Caco-2 (cell line): ENCODE measurements at regions not wholly inside any gene's neighbourhood (a gene's known extent, or its start where the extent isn't known, plus 50 kb on each side); places are given as distances from the start of the nearest gene placed in this dataset.
A peak's percentile ranks its signal among the peaks of the same experiment; 100 is the strongest.

ENCODE experiments used
- BruUV-seq: library from RNA; stranded (reverse); fragments of 400-500 nt; replicated peaks from 2 replicates; lab custom pipeline; 2021; lab: Mats Ljungman, UMichigan
- CTCF ChIA-PET: fragments of 300-600 bp; sonication (Branson Sonifier 250); formaldehyde crosslinking; loops from one replicate; lab custom pipeline; 2022; ENCODE audit warnings: antibody characterized with exemption; lab: Charles Lee
- POLR2A ChIA-PET: fragments of 300-600 bp; sonication (Branson Sonifier 250); formaldehyde crosslinking; loops from one replicate; lab custom pipeline; 2022; ENCODE audit warnings: antibody characterized with exemption; lab: Charles Lee
- DNase-seq, 2 experiments: peaks; one replicate each; pipeline versions ENCODE4 v3.0.0 to v3.0.0-alpha.2; 2020 to 2022
- H3K27me3 ChIP-seq: replicated peaks from 2 replicates; pipeline ENCODE4 v1.6.0; 2011; ENCODE audit warnings: low read length; ENCODE audit not compliant: control insufficient read depth, insufficient read depth
- H3K36me3 ChIP-seq: 2 replicates; pipeline ENCODE4 v1.5.1; 2011; ENCODE audit warnings: low read length; ENCODE audit not compliant: control insufficient read depth, insufficient read depth
- H3K4me1 ChIP-seq: fragments of 250-450 bp; sonication (Bioruptor Pico); 2 replicates; pipeline ENCODE4 v1.5.1; 2020; ENCODE audit warnings: mild to moderate bottlenecking
- H3K4me3 ChIP-seq: 2 replicates; pipeline ENCODE4 v1.5.1; 2011; ENCODE audit warnings: low read depth, mild to moderate bottlenecking, control low read depth, low read length
- H3K9me3 ChIP-seq: fragments of 250-450 bp; sonication (Bioruptor Pico); 2 replicates; pipeline ENCODE4 v1.5.1; 2020; ENCODE audit warnings: mild to moderate bottlenecking, moderate library complexity
- H3K27ac Mint-ChIP-seq: one replicate; pipeline ENCODE4 v1.8.0; 2022; ENCODE audit warnings: mixed read lengths; ENCODE audit not compliant: unreplicated experiment
- H3K27me3 Mint-ChIP-seq: one replicate; pipeline ENCODE4 v1.8.0; 2022; ENCODE audit warnings: mixed read lengths; ENCODE audit not compliant: insufficient read depth, unreplicated experiment
- H3K36me3 Mint-ChIP-seq: one replicate; pipeline ENCODE4 v1.8.0; 2022; ENCODE audit warnings: mild to moderate bottlenecking, mixed read lengths; ENCODE audit not compliant: insufficient read depth, unreplicated experiment
- H3K4me1 Mint-ChIP-seq: one replicate; pipeline ENCODE4 v1.8.0; 2022; ENCODE audit warnings: low read depth, mixed read lengths; ENCODE audit not compliant: unreplicated experiment
- H3K4me3 Mint-ChIP-seq: one replicate; pipeline ENCODE4 v1.8.0; 2022; ENCODE audit warnings: mild to moderate bottlenecking, moderate library complexity, mixed read lengths; ENCODE audit not compliant: unreplicated experiment
- H3K9me3 Mint-ChIP-seq: one replicate; pipeline ENCODE4 v1.8.0; 2022; ENCODE audit warnings: mixed read lengths; ENCODE audit not compliant: unreplicated experiment
- intact Hi-C: fragments of 100-400 bp; cut with micrococcal nuclease; formaldehyde crosslinking; loops from one replicate; pipeline ENCODE4 v1.10.0; 2022; ENCODE audit not compliant: unreplicated experiment
- TF ChIP-seq, protein P1 (sequence below), 2 experiments: fragments of 200-600 bp in 1 of 2; IDR thresholded peaks; 1 replicate in 1 of 2; 2 replicates in 1 of 2; pipeline versions ENCODE4 v1.5.1 to v1.8.0; 2011 to 2022; ENCODE audit warnings: antibody characterized with exemption in 1 of 2, control low read depth in 1 of 2, inconsistent platforms in 1 of 2, low read depth in 1 of 2, low read length in 1 of 2, mild to moderate bottlenecking in 1 of 2, moderate library complexity in 1 of 2; ENCODE audit not compliant: insufficient read depth in 1 of 2, severe bottlenecking in 1 of 2, unreplicated experiment in 1 of 2

DNA sequence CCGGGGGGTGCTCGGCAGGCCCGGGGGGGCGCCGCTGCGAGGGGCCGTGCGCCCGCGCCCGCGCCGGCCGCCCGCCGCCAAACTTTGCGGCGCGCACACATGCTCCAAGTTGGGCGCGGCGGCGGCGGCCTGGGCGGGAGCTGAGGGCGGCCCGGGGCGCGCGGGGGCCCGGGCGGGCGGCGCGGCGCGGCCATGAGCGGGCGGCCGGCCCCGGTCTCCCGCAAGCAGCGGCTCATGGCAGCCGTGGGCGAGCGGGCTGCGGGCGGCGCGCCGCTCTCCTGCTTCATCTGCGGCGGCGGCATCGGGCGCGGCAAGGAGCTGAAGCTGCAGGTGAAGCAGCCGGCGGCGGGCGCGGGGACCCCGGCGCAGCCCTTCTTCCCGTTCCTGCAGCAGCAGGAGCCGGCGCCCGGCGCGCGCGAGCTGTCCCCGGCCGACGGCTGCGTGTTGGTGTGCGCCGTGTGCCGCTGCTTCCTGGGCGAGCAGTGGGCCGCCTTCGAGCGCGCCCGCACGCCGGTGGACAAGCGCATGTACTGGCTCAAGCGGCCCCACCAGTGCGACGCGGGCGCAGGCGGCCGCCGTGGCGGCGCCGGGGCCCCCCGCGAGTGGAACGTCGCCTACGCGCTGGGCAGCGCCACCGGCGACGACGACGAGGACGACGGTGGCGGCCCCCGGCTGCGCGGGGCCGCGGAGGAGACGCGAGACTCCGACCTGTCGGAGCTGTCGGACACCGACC is 57.2 kb upstream of the CIBAR2 start:
- Histone ChIP-seq H3K4me1 (peaks cover 58% of the 10 kb centered on the region), H3K4me3 (peak overlapping the region; percentile 52), H3K27me3 (no peaks in the 10 kb centered on the region), H3K9me3 (no peaks in the 10 kb centered on the region), H3K36me3 (no peaks in the 10 kb centered on the region)
- no TSS peak for BruUV-seq
- H3K27ac Mint-ChIP-seq, result no peak overlapping the region
- H3K9me3 Mint-ChIP-seq, result no peaks in the 10 kb centered on the region
- ChIA-PET CTCF (interaction anchor here (1.0 kb wide), 1 partner anchor 11 kb away, joined by 3 read pairs; no protein-coding TSS in a partner anchor), POLR2A (no interaction called here)
- peak in 1 of 2 experiments; percentile 47 for DNase-seq
- H3K27me3 Mint-ChIP-seq, result no peaks in the 10 kb centered on the region
- H3K4me3 Mint-ChIP-seq, result peak overlapping the region; percentile 51
- H3K36me3 Mint-ChIP-seq, result peaks cover 6% of the 10 kb centered on the region
- TF ChIP-seq, protein P1, sequence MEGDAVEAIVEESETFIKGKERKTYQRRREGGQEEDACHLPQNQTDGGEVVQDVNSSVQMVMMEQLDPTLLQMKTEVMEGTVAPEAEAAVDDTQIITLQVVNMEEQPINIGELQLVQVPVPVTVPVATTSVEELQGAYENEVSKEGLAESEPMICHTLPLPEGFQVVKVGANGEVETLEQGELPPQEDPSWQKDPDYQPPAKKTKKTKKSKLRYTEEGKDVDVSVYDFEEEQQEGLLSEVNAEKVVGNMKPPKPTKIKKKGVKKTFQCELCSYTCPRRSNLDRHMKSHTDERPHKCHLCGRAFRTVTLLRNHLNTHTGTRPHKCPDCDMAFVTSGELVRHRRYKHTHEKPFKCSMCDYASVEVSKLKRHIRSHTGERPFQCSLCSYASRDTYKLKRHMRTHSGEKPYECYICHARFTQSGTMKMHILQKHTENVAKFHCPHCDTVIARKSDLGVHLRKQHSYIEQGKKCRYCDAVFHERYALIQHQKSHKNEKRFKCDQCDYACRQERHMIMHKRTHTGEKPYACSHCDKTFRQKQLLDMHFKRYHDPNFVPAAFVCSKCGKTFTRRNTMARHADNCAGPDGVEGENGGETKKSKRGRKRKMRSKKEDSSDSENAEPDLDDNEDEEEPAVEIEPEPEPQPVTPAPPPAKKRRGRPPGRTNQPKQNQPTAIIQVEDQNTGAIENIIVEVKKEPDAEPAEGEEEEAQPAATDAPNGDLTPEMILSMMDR (IDR thresholded peaks at IDR 0.05; ENCODE audit: insufficient read depth in 1 of 2, low read depth in 1 of 2, low read length in 1 of 2, severe bottlenecking in 1 of 2, unreplicated experiment in 1 of 2), result no peak
- intact Hi-C loops, result no loop called here
- peaks cover 41% of the 10 kb centered on the region for H3K4me1 Mint-ChIP-seq

DNA sequence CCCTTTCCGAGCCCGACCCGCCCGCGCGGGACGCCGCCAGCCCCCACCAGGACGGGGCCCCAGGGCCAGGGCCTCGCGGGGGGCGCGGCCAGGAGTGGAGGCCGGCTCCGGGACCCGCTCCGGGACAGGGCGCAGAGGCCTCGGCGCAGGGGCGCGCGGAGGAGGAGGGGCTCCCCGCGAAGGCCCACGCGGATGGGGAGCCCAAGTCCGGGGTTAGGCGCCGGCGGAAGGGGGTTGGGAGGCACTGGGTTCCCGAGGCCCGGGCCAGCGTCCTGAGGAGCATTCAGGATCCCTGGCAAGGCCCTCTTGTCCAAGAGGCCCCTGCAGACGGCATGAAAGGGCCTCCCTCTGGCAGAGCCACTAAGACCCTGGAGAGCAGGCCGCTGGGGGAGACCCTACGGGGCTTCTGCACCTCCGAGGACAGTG is 57.8 kb upstream of the CIBAR2 start:
- Histone ChIP-seq H3K4me1 (peaks cover 61% of the 10 kb centered on the region), H3K4me3 (peak overlapping the region; percentile 52), H3K27me3 (no peaks in the 10 kb centered on the region), H3K9me3 (no peaks in the 10 kb centered on the region), H3K36me3 (no peaks in the 10 kb centered on the region)
- TF ChIP-seq, protein P1 (IDR thresholded peaks at IDR 0.05; ENCODE audit: insufficient read depth in 1 of 2, low read depth in 1 of 2, low read length in 1 of 2, severe bottlenecking in 1 of 2, unreplicated experiment in 1 of 2), result no peak
- Mint-ChIP-seq H3K36me3 (peaks cover 6% of the 10 kb centered on the region), H3K27me3 (no peaks in the 10 kb centered on the region), H3K27ac (no peak overlapping the region), H3K4me1 (peaks cover 47% of the 10 kb centered on the region), H3K4me3 (peak overlapping the region; percentile 64), H3K9me3 (no peaks in the 10 kb centered on the region)
- no TSS peak for BruUV-seq
- ChIA-PET POLR2A (no interaction called here), CTCF (no interaction called here)
- intact Hi-C loops, result no loop called here
- peak in 1 of 2 experiments; percentile 35 for DNase-seq

DNA sequence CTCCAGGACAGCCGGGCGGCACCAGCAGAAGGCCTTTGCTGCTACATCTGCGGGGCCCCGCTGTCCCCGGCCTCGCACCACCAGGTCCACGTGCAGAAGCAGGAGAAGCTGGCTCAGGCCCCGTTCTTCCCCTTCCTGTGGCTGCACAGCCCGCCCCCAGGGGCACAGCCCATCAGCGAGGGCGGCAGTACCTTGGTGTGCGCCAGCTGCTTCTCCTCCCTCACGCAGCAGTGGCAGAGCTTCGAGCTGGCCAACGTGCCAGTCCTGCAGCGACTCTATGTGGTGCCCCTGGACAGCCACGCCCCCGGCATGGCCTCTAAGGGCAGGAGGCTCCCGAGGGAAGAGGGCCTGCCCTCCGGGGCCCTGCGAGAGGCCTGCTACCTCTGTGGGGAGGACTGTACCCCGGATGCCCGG is 58.3 kb upstream of the CIBAR2 start:
- Histone ChIP-seq H3K4me3 (peak overlapping the region; percentile 52; the same call in 1 of the 2 replicates), H3K4me1 (peaks cover 61% of the 10 kb centered on the region), H3K36me3 (no peaks in the 10 kb centered on the region), H3K9me3 (no peaks in the 10 kb centered on the region), H3K27me3 (no peaks in the 10 kb centered on the region)
- ChIA-PET POLR2A (no interaction called here), CTCF (no interaction called here)
- intact Hi-C loops, result no loop called here
- Mint-ChIP-seq H3K27ac (no peak overlapping the region), H3K4me3 (peak overlapping the region; percentile 64), H3K4me1 (peaks cover 49% of the 10 kb centered on the region), H3K9me3 (no peaks in the 10 kb centered on the region), H3K27me3 (no peaks in the 10 kb centered on the region), H3K36me3 (peaks cover 6% of the 10 kb centered on the region)
- BruUV-seq, result no TSS peak
- TF ChIP-seq, protein P1 (IDR thresholded peaks at IDR 0.05; ENCODE audit: insufficient read depth in 1 of 2, low read depth in 1 of 2, low read length in 1 of 2, severe bottlenecking in 1 of 2, unreplicated experiment in 1 of 2), result no peak
- DNase-seq, result no peak
